Stimulated activated CD4-positive, alpha-beta T cell treated with anti-CD3 and anti-CD28 coated beads, Interleukin-15, amount 100 ng/mL, for 48 hours (primary cell): ENCODE measurements at regions not wholly inside any gene's neighbourhood (a gene's known extent, or its start where the extent isn't known, plus 50 kb on each side); places are given as distances from the start of the nearest gene placed in this dataset.
"Not testable (repeated sequence)": the region's sequence is repeated elsewhere in the genome, so short reads cannot be mapped to it uniquely, and the experiment has no call there.

ENCODE experiments used
- DNase-seq, 2 donors: peaks; one replicate each; pipeline ENCODE4 v3.0.0-alpha.2; 2020; ENCODE audit warnings: low read depth in 2 of 2

DNA sequence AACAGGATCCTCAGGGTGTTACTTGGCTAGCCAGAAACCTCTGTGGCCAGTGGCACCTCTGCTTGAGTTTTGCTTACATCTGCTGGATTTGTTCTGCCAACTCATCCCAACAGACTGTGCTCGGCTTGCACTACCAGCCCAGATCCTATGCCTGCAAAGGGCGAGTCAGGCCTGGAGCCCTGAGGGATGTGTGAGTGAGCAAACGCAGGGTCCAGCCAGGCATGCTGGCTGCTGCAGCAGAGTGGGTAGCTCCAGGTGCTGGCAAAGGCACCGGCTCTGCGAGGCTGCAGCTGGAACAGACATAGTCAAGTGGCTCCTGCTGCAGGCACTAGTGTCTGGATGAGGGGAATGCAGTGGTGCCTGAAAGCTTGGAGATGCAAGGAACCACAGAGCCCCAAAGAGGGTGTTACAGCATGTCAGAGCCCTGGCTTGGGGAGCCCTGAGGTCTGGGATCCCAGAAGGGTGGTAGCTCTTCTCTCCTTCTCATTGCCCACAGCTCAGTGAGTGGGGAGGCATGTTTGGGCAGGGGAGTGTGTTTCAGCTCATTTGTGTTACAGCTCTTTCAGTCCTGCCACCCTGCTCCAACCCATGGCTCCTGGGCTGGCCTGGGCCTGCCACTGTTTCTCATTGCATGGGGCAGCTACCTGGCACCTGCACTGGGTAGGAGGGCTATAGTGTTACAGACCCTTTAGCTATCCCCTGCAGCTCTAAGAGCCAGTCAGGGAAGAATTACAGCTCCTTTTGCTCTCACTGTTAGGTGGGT is 332.6 kb downstream of the TAF11L14 start:
- no peak for DNase-seq

DNA sequence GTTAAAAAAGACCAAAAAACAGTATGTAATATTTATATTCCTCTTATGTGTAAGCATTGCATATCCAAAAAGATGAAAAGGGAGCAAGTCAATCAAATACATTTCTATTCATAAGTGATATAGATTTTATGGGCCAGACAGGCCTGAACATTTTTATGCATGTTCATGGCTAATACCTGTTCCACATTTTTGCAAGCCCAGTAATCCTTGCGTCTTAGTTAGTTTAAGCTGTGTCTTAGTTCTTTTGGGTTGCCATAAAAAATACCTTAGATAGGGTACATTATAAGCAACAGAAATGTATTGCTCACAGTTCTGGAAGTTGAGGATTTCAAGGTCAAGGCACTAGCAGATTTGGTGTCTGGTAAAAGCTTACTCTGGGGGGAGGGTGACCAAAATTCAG is 342.1 kb downstream of the TAF11L14 start:
- no peak for DNase-seq

DNA sequence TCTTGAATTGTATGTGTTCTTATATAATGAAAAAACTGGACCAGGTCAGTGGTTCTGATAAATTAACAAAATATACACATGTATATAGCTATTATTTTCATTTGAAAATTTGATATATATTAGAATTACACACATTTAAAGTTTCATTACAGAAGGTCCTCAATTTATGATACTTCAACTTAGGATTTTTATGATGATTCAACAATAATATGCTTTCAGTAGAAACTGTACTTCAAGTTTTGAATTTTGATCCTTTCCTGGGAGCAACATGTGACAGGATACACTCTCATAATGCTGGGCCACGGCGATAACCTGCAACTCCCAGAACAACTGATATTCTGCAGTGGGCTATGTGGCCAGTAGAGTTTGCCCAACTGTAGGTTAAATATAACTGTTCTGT is 344.7 kb downstream of the TAF11L14 start:
- DNase-seq, result no peak

DNA sequence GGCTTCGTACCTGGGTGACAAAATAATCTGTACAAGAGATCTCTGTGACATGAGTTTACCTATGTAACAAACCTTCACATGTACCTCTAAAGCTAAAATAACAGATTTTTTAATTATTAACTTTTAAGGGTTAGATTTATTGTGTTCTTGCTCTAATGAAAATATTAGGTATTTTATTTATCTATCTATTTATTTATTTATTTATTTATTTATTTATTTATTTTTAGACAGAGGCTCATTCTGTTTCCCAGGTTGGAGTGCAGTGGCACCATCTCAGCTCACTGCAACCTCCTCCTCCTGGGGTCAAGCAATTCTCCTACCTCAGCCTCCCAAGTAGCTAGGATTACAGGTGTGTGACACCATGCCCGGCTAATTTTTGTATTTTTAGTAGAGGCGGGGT is 348.4 kb downstream of the TAF11L14 start:
- DNase-seq, result not testable (repeated sequence)

DNA sequence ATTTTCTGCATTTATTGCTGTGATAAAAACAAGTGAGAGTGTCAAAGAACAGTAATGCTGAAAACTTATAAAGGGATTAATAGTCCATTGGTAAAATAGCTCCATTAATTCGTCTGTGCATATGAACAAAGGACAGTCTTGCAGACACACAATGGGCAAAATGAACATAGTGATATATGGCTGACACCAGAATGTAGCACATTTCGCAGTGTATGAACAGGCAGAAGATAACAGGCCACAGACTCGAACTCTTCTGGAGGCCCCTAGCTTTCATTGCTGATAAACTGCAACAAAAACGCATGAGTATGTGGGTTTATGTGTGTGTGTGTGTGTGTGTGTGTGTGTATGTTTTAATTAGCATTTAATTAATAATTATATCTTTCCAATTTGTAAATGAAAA is 354.8 kb downstream of the TAF11L14 start:
- DNase-seq, result no peak

DNA sequence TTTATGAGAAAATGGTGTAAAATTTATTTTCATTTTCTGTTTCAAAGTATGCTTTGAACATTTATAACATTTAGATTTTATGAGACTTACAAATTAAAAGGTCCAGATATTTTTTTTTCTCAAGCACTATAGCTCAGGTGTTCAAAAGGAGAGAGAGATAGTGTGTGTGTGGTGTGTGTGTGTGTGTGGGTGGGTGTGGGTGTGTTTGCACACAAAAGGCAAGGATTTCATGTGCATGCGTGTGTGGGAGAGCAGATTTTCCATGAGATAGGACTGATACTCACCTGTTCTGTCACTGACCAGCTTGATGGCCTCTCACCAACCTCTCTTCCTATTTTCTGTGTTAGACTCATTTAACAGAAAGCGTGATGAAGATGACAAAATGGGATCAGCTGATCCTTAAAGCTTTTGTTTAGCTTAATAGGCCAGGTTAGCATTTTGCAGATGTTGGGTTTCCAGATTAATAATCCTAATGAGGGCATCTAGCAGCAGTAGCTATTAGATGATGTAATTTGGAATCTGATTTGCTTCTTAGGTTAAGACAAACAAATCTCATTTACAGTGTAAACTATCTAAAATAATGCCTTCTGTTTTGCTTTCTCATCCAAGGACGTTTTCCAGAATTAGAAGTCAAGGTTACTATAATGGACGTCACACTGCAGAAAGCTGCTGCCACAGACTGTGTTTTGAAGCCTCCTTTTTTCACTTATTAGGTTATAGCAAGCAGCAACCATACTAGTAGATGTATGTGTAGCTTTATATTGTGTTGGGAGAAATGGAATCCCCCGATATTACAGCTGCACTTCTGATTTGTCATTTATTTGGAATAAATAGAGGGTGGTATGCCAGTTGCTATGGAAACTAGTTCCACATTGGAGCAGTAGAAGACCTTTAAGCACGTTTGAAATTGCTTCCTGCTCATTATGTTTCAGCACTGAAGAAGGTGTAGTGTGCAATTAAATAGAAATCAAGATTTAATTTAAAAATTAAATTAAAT is 355.6 kb downstream of the TAF11L14 start:
- no peak for DNase-seq

DNA sequence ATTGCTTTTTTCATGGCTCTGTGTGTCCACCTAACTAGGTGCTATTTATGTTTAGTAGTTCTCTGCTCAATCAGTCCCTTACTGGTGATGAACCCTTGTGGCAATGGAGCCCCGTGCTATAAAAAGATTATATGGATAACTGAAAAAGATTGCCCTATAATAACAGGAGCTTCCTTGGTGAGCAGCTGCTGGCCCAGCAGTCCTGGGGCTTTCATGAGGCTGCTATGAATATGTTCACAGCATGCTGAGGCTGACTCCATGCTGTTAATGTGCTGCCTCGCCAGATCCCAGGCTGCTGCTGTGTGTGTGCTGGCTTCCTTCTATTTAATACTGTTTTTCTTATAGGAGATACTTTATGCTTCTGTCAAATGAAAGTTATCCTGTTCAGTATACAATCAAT is 357.5 kb downstream of the TAF11L14 start:
- DNase-seq, result no peak

DNA sequence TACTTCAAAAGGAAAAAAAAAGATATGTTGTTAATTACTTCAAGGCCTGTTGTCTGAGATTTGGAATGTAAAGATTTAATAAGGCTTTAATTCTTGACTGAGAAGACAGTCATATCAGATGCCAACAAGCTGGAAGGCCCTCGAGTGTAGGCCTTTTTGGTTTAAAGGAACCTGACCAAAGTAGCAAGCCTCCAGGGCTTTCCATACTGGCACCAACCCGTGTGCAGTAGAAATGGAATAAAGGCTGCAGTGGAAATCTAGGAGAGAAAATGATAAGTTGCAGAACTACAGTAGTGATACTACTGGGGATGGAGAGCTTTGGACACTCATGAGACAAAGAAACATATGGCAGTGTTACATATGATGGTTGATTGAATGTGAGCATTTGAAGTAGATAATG is 358.0 kb downstream of the TAF11L14 start:
- DNase-seq, result no peak

DNA sequence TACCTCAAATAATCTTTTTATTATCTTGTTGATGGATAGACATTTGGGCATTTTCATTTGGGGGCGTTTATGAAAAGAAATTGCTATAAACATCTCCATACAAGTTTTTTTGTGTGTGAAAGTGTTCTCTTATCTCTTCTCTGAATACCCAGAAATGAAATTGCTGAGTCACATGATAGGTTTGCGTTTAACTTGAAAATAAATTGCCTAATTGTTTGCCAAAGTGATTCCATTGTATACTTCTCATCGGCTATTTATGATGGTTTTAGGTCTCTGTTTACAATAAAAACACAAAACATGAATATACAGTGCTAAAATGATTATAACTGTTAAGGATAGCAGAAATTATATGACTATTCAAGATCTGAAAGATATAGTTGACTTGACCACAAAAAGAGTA is 361.7 kb downstream of the TAF11L14 start:
- DNase-seq, result no peak

DNA sequence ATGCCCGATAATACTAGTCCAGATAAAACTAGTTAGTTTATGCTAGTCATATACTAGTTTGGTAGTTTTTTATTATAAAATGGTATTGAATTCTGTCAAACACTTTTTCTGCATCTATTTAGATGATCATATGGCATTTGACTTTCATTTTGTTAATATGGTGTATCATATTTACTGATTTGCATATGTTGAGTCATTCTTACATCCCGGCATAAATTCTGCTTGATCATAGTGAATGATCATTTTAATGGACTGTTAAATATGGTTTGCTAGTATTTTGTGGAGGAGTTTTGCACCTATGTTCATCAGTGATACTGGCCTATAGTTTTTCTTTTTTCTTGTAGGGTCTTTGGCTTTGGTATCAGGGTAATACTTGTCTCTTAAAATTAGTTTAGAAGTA is 365.6 kb downstream of the TAF11L14 start:
- DNase-seq, result no peak

DNA sequence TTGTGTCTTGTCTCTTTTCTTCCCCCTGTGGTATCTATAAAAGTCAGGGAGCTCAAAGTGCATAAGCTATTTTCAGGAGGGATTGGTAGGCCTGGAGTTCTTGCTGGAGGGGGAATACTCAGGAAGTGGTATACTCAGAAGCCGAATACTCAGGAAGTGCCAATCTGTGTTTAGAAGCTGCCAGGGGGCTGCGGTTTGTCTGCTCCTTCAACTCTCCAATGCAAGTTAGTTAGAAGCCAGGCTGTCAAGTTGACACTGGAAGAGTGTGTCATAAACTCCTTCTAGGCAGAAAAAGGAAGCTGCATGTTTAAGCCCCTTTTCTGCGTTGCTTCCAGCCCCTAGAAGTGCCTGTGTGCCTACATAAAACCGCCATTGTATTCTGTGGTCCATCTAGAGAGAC is 366.5 kb downstream of the TAF11L14 start:
- DNase-seq, result no peak

DNA sequence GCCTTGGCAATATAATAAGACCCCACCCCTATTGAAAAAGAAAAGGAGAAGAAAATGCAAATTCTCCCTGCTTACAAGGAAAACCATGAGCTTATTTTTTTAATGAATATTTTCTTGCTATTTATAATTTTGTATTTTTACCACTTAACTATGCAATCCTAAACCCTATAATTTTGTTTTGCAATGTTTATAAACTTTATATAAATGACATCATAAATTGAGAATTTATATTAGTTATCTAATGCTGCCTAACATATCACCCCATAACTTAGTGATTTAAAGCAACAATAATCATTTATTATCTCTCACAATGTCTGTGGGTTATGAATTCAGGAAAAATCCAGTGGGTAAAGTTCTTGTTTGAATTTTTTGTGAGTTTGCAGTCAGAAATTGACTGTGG is 369.1 kb downstream of the TAF11L14 start:
- DNase-seq, result no peak

DNA sequence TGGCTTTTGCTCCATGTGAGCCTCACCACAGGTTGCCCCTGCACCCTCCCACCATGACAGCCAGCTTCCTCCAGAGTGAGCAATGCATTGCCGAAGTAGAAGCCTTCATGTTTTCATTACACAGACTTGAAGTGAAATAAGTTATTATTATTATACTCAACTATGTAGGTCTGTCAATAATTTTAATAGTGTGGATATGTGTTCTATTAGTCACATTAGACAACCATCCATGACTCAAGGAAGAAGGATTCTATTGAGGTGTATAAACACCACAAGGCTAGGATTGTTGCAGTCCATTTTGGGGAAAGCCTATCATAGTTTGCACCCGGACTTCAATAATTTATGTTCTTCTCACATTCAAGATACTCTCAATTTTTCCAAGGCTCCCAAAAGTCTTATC is 369.5 kb downstream of the TAF11L14 start:
- no peak for DNase-seq

DNA sequence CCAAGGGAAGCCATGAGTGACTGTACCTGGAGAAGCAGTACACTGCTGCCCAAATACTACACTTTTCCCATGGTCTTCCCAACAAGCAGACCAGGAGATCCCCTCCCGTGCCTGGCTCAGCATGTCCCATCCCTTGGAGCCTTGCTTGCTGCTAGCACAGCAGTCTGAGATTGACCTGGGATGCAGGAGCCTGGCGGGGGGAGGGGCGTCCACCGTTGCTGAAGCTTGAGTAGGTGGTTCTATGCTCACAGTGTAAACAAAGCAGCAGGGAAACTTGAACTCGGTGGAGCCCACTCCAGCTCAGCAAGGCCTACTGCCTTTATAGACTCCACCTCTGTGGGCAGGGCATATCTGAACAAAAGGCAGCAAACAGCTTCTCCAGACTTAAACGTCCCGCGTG is 372.0 kb downstream of the TAF11L14 start:
- not testable (repeated sequence) for DNase-seq

DNA sequence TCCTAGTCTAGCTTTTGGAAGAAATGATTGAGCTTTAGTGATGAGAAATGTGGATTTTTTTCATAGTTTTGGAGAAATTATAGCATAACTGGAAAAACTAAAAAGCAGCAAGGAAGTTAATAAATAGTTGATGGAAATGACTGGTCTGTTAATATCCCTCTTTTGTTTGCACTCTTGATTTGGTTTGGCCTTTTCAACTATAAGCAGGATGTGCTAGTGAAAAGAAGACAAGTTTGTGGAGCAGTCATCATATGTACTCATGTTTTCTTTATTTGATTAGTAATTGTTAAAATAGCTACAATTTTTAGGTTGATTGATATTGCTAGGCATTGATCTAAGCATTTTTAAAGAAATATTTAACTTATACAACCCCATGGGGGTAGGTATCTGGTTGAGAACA is 374.7 kb downstream of the TAF11L14 start:
- no peak for DNase-seq

DNA sequence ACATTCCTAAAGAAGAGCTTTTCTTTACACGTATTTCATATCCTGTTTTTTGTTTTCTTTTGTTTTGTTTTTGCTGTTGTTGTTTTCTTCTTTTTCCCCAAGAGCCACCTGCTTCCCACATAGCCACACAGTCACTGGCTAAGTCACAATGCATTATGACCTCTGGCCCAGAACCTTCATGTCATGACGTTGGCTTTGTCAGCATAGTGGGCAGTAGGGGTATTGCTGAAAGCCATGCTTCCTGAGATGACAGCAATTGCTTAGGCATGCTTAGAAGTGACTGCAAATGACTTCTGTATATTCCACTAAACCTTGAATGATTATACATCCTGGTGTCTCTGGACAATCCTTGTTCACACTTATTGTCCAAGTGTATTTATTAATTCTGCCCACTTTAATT is 375.8 kb downstream of the TAF11L14 start:
- DNase-seq, result no peak

DNA sequence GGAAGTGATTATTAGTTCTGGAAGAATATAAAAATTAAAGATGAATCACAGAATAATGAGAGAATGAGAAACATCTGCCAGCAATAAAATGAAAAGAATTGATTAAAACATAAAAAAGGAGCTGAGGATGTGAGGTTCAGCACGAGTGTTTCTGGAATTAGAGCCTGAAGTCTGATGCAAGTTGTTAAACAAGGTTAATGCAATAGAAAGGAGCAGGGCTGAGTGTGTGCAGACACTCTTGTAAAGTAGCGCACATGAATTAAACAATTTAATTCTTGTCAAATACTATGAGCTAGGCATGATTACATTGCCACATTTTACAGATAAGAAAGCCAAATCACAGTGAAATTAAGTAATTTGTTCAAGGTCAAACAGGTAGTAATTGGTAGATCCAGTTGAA is 384.2 kb downstream of the TAF11L14 start:
- no peak for DNase-seq

DNA sequence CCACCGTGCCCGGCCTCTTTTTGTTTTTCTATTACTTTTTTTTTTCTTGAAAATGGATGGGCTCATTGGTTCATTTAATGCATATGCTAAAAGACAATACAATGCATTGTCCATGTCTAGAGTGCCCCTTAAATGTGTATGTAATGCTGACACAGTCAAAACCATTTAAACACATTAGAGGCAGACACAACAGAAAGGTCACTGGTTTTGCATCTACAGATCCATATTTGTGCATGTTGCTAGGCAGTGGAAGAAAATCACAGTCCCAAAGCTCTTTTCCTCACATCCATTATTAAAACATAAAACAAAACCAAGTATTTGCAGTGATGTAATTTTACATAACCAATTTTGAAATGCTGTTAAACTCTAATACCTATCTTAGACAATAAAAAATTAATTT is 389.0 kb downstream of the TAF11L14 start:
- DNase-seq, result no peak

DNA sequence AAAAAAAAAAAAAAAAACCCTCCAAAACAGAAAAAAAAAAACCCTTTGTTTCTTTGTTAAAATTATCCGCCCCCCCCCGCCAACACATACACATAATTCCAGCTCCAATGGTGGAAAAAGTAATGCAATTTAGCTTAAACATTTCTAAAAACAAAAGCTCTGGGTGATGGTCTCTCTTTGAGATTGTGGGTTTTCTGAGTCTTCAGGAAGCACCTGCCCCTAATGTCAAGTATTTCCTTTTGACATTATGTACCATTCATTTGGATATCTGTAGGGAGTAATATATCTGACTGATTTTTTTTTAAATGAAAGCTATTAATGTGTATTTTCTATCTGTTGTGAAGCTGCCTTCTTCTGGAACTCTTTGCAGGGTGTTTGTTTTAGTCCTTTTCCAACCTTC is 389.7 kb downstream of the TAF11L14 start:
- no peak for DNase-seq

DNA sequence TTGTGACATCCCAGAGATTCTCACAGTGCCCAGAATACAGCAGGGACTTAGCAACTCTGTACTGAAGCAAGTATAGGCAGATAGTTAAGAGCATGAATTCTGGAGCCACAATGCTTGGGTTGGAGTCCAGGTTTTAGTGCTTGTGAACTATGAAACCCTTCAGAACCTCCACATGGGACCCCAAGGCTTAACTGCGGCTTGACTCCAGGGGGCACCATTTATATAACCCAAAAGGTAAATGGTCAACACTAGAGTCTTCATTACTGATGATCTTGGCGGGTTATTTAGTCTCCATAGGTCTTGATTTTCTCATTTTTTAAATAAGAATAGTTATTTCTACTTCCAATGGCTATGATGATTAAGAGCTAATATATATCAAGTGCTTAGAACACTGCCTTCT is 390.3 kb downstream of the TAF11L14 start:
- DNase-seq, result no peak

DNA sequence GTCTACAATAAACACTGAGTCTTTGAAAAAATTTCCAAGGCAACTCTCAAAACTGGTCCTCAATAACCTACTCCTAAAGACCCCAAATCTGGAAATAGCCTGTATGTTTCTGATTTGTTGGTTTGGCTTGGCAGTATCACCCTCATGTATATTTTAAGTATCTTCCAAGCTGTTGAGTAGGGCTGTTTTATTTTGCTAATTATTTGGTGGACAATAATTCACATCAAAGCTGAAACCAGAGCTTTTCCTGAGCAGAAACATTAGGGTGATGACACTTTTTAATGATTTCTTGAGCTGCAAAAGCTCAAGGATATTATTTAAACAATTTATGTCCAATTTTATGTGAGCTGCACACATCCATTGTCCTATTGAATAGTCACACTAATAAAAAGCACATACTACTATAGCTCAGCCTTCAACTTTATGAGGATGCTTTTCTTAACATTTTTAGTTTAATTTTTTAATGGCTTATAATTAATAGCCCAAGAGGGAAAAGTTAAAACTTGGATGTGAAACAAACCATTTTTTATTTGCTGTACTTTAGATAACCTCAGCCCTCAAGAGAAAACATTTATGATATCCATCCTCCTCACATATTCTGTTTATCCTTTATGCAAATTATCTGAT is 393.1 kb downstream of the TAF11L14 start:
- no peak for DNase-seq

DNA sequence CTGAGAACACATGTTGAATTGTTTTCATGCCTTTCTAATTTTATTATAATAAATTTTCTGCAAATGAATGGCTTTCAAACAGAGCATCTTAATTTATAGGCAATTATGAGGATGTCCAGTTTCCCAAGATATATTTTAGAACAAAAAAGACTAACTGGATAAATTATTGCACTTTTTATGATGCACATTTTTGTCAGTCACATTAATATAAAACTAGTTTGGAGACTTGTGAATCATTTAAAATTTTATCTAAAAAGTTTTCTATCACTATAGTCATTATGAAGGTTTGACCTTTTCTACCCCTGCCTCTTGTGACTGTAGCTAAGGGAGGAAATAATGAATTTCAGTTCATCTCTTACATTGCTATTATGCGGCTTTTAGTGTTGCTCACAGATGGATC is 393.8 kb downstream of the TAF11L14 start:
- no peak for DNase-seq

DNA sequence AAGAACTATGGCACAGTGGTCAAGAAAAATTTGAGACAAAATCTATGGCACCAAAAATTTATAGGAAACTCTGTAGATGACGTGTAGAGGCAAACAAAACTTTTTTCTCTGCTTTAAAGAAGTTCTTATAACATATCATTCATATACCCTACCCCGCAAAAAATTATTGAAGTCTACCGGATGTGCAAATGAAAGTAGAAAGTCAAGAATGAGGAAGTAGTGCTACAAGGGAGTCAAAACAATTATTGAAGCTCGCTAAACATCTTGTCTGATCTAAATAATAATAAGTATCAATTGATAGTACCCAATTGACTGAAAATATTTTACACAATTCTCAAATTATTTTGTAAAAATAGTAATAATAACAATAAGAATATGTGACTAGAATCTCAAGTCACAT is 398.5 kb downstream of the TAF11L14 start:
- no peak for DNase-seq
